ENCODE measurements at regions not wholly inside any gene's neighbourhood (a gene's known extent, or its start where the extent isn't known, plus 50 kb on each side); places are given as distances from the start of the nearest gene placed in this dataset.

DNA sequence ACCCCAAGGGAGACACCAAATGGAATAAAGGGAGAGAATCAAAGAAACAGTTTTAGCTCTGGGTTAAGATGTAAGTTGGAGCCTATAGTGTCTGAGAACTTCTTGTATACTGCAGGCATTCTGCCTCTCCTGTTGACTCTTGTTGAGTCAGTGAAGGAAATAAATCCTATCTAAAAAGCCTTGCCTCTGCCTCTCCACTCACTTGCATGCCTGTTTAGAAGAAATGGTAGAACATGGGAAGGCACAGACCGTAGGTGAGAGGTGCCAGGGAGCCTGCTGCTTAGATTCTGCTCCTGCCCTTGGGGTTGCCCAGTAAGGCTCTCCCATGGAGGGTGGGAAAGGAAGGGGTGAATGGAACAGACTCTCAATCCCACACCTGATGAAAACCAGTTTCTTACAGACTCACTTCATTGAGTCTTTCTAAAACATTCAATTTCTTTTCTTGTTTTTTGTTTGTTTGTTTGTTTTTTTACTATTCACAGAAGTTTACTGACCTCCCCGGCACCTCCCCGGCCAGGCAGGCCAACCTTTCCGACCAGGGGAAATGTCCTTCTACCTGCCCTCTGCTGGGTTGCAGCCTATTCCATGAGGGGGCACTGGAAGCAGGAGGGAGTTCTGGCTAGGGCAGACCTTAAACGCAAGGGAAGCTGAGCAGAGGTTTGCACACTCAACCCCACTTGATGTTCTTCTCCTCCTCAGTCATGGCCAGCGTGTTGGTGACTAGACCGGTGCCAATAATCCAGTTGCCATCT lies 211.7 kb upstream of the WSB1 start:
- Mint-ChIP-seq H3K4me3 (no peak overlapping the region), H3K27me3 (ENCODE audit: low read depth) (no peaks in the 10 kb centered on the region), H3K27ac (ENCODE audit: unreplicated experiment) (no peak overlapping the region), H3K36me3 (ENCODE audit: low read depth) (peaks cover 3% of the 10 kb centered on the region), H3K4me1 (no peaks in the 10 kb centered on the region), H3K9me3 (peaks cover 14% of the 10 kb centered on the region)
- no peak for DNase-seq (ENCODE audit: low read depth, low spot score)
- TF ChIP-seq, protein P1, sequence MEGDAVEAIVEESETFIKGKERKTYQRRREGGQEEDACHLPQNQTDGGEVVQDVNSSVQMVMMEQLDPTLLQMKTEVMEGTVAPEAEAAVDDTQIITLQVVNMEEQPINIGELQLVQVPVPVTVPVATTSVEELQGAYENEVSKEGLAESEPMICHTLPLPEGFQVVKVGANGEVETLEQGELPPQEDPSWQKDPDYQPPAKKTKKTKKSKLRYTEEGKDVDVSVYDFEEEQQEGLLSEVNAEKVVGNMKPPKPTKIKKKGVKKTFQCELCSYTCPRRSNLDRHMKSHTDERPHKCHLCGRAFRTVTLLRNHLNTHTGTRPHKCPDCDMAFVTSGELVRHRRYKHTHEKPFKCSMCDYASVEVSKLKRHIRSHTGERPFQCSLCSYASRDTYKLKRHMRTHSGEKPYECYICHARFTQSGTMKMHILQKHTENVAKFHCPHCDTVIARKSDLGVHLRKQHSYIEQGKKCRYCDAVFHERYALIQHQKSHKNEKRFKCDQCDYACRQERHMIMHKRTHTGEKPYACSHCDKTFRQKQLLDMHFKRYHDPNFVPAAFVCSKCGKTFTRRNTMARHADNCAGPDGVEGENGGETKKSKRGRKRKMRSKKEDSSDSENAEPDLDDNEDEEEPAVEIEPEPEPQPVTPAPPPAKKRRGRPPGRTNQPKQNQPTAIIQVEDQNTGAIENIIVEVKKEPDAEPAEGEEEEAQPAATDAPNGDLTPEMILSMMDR (conservative IDR thresholded peaks at IDR 0.05), result no peak

DNA sequence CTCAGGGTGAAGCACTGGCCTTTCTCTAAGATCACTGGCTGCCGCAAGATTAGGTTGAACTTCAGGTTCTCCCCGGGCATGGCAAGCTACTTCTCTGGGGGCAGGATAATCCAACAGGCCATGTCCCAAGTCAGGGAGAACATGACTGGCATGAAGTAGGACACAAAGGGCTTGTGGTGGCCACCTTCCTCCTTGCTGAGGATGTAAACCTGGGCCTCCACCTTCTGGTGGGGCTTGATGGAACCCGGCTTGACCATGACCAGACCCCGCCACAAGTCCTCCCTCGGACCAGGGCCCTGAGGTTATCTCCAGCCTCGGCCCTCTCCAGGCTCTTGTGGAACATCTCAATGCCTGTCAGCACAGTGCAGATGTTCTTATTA lies 211.1 kb upstream of the WSB1 start:
- Mint-ChIP-seq H3K4me3 (no peak overlapping the region), H3K36me3 (ENCODE audit: low read depth) (peaks cover 3% of the 10 kb centered on the region), H3K27ac (ENCODE audit: unreplicated experiment) (no peak overlapping the region), H3K4me1 (no peaks in the 10 kb centered on the region), H3K9me3 (peaks cover 14% of the 10 kb centered on the region), H3K27me3 (ENCODE audit: low read depth) (no peaks in the 10 kb centered on the region)
- TF ChIP-seq, protein P1 (conservative IDR thresholded peaks at IDR 0.05), result no peak
- DNase-seq (ENCODE audit: low read depth, low spot score), result no peak

DNA sequence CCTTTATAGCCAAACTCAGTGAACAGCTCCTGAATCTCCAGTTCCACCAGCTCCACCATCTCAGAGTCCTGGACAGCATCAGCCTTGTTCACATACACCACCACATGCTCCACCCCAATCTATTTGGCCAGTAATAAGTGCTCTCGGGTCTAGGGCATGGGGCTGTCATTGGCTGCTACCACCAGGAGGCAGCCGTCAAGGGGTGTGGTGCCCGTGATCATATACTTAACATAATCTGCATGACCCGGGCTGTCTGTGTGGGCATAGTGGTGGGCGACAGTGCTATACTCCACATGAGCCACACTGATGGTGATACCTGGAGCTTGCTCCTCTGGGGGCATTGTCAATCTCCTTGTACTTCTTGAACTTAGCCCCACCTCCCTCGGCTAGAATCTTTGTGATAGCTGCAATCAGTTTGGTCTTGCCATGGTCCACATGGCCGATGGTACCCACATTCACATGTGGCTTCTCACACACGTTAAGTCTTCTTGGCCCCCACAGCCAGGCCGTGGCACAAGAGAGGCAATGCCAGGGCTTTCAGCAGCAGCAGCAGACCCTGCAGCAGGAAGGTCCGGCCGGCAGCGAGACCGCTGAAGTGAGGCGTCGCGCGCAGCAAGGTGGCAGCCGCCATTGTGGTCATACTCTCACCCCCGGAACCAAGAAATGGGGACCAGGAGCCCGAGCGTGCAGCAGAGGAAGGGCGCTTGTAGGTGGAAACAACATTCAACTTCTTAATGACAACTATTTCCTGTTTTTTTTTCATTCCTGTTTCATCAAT lies 210.3 kb upstream of the WSB1 start:
- Mint-ChIP-seq H3K4me1 (no peaks in the 10 kb centered on the region), H3K27me3 (ENCODE audit: low read depth) (no peaks in the 10 kb centered on the region), H3K27ac (ENCODE audit: unreplicated experiment) (no peak overlapping the region), H3K36me3 (ENCODE audit: low read depth) (peaks cover 3% of the 10 kb centered on the region), H3K9me3 (peaks cover 14% of the 10 kb centered on the region), H3K4me3 (no peak overlapping the region)
- DNase-seq (ENCODE audit: low read depth, low spot score), result no peak
- TF ChIP-seq, protein P1 (conservative IDR thresholded peaks at IDR 0.05), result no peak

DNA sequence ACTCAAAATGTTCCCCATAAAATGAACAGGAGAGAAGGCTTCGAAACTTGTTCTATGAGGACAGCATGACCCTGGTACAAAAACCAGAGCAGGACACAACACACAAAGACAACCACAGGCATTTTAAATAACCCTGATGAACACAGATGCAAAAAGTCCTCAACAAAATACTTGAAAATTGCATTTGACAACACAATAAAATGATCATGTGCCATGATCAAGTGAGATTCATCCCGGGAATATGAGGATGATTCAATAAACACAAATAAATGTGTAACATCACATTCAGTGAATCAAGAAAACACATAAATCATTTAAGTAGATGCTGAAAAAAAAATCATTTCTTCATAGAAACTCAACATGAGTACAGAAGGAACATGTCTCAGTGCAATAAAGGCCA lies 208.4 kb upstream of the WSB1 start:
- peaks cover 5% of the 10 kb centered on the region for H3K36me3 Mint-ChIP-seq (ENCODE audit: low read depth)
- H3K27me3 Mint-ChIP-seq (ENCODE audit: low read depth), result no peaks in the 10 kb centered on the region
- no peaks in the 10 kb centered on the region for H3K4me1 Mint-ChIP-seq
- no peak overlapping the region for H3K27ac Mint-ChIP-seq (ENCODE audit: unreplicated experiment)
- H3K9me3 Mint-ChIP-seq, result peaks cover 13% of the 10 kb centered on the region
- TF ChIP-seq, protein P1 (conservative IDR thresholded peaks at IDR 0.05), result no peak
- H3K4me3 Mint-ChIP-seq, result no peak overlapping the region
- no peak for DNase-seq (ENCODE audit: low read depth, low spot score)

DNA sequence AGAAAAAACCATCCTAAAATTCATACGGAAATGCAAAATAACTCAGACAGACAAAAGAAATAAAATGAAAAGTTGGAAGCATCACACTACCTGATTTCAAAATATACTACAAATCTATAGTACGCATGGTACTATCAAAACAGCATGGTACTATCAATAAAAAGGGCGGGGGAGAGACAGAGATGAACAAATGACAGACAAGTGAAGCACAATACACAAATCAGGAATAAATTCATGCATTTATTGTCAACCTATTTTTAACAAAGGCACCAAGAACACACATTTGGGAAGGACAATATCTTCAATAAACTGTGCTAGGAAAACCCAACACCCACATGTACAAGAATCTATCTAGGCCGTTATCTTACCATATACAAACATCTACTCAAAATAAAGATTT lies 207.4 kb upstream of the WSB1 start:
- H3K4me3 Mint-ChIP-seq, result no peak overlapping the region
- H3K27me3 Mint-ChIP-seq (ENCODE audit: low read depth), result no peaks in the 10 kb centered on the region
- H3K27ac Mint-ChIP-seq (ENCODE audit: unreplicated experiment), result no peak overlapping the region
- peaks cover 14% of the 10 kb centered on the region for H3K9me3 Mint-ChIP-seq
- H3K36me3 Mint-ChIP-seq (ENCODE audit: low read depth), result peaks cover 5% of the 10 kb centered on the region
- no peak for DNase-seq (ENCODE audit: low read depth, low spot score)
- TF ChIP-seq, protein P1 (conservative IDR thresholded peaks at IDR 0.05), result no peak
- H3K4me1 Mint-ChIP-seq, result no peaks in the 10 kb centered on the region
